ENCODE measurements at regions not wholly inside any gene's neighbourhood (a gene's known extent, or its start where the extent isn't known, plus 50 kb on each side); places are given as distances from the start of the nearest gene placed in this dataset.

GRCh38 chr5:2015961-2016360, 133.2 kb upstream of the IRX4 start:
- no peak for DNase-seq

DNA sequence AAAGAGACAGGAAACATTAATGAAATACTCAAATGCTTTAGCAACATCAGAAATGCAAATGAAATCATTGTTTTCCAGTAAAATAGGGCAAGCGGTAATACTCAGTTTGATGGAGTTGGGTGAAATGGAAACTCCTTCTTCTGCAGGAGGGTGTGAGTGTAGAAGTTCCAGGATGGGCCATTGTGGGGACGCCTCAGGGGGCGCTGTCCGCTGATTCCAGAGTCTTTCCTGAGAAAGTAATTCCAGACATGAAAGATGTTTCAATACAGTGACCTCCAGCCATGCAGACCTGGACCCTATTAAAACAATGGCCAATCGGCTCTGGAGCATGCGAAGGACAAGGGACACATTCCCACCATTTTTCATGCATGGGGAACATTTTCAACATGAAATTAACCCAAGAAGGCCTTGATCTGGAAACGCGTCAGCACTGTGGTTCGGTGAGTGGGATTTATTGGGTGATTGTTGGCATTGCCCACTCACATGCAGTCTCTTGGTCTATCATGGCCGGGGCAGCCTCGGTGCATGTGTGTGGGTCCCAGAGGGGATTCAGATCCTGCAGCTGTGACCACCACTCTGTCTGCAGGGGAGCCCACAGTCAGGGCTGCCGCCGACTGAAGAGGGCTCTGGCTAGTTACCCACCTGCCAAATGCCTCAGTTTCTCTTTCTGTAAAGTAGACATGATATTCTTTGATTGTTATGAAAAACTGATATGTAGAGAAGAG, 132.6 kb upstream of the IRX4 start:
- no peak for DNase-seq

DNA sequence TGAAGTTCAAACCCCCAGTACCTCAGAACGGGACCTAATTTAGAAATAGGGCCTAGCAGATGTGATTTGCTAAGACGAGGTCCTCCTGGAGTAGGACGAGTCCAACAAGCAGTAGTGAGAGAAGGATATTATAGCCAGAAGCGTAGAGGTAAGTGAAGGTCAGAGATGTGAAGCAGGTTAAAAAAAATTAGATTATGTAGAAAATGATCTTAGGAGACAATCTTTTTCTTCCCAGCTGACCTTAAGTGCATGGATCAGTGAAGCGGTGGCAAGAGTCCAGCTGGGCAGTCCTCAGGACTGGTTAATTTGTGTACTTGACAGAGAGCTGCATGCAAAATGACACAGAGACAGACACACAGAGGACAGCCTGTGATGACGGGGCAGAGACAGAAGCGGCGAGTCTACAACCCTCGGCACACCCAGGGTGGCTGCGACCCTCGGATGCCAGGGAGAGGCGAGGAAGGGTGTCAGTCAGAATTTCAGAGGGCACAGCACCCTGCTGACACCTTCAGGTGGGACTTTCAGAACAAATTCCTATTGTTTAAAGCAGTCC, 131.4 kb upstream of the IRX4 start:
- no peak for DNase-seq

GRCh38 chr5:2013301-2014057, 130.8 kb upstream of the IRX4 start:
- no peak for DNase-seq

DNA sequence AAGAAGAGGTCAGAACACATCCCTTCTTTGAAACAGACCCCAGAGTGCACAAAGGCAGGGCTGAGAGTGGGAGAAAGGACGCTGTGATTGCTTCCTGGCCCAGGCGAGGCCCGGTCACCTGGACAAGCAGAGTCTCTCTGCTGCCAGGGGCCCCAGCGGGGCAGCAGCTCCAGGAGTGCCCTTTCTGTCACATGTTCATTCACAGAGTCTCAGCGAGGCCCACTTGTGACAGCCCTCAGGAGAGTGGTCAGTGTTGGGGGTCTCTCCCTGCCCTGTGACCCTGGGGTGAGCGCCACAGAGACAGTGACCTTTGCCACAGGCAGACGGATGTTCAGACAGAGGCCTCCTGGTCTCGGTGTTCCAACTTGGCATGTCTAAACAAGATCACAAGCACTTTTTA, 130.2 kb upstream of the IRX4 start:
- DNase-seq: no peak

- no peak for DNase-seq
Observed at GRCh38 chr5:2011481-2012411, 129.0 kb upstream of the IRX4 start.

DNA sequence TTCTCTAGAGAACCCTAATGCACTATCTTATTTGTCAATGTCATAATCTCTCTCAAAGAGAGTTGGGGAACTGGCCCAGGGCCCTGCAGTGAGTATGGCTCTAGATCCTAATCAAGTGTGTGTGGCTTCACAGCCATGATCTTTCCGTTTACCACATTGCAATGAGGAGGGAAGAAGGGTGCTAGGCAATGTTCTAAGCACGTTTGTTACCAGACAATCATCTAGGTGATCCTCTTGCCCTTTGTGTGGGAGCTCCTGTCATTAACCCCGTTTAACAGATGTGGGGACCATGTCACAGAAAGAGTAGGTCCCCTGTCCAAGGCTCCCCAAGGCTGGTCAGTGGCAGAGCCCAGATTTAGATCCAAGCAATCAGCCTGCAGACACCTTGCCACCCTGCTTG, 128.2 kb upstream of the IRX4 start:
- DNase-seq: no peak

- no peak for DNase-seq
Observed at GRCh38 chr5:2009986-2010914, 127.5 kb upstream of the IRX4 start.

- DNase-seq: no peak
Observed at GRCh38 chr5:2008851-2009629, 126.3 kb upstream of the IRX4 start.

DNA sequence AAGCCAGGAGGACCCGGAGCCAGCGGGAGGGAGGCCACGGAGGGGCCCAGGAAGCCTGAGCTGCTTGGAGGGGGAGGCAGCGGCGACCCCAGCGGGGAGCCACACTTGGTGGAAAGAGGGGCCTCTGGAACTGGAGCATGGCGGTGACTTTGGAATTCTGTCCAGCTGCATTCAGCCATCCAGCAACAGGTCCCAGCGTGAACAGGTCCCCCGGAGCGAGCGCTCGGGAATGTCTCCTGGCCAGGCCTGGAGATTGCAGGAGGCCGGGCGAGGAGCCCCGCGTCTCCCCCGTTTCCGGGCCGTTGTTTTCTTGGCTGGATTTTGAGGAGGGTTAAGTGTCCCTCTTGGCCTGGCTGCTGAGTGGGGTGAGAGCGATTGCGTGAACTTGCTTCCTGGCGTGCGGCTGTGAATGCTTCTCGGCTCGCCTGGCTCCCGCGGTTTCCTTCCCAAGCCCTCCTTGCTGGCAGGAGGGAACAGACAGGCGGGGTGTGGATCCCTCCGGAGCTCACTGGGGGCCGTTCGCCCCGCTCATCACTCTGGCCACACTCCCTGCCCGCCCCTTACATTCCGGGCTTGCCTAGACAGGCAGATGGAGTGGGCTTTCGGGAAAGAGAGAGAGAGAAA, 125.3 kb upstream of the IRX4 start:
- DNase-seq: no peak

DNA sequence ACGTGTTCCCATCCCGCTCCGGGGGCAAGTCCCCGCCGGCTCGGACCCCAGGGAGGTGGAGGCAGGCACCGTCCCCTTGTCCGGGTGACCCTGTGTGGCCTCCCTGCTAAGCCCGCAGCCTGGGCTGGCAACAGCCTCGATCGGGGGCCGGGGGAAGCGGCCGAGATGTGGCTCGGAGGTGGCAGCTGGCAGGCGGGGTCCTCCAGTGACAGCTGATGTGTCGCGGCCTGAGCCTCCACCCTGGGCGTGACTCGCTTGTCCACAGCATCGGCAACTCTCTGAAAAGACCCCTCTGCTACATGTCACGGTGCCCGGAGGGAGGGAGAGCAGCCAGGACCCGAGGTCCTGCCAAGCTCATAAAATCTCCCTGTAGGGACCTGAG, 124.8 kb upstream of the IRX4 start:
- no peak for DNase-seq

- no peak for DNase-seq
Observed at GRCh38 chr5:2006971-2007291, 124.2 kb upstream of the IRX4 start.

DNA sequence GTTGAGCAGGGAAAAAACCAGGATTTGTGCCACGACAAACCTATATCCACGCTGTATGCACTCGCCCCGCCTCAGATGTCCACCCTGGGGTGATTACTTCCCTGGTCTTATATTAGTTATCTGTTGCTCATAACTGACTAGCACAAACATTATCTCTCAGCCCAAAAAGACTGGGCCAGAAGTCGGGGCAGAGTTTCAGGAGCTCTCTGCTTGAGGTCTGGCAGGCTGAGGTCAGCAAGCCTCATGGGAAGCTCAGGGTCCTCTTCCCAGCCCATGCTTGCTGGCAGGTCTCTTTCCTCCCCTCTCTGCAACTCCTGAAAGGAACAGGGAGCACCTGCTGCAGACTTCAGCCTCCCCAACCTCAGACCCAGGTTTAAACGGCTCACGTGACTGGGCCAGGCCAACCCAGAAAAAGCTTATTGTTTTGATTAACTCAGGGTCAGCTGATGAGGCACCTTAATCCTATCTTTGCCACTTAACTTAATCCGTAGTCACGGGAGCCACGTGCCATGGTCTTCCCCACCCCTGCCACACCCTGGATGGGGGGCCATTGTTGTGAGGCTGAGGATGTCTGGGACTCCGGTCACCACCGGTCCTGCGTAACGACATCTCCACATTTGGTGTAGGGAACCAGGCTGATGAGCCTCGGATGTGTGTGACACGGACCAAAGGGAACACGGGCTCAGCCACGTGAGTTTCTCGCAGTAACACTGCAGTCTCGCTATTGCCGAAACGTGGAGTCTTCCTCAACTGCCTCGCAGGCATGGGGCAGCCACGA, 123.7 kb upstream of the IRX4 start:
- no peak for DNase-seq

DNA sequence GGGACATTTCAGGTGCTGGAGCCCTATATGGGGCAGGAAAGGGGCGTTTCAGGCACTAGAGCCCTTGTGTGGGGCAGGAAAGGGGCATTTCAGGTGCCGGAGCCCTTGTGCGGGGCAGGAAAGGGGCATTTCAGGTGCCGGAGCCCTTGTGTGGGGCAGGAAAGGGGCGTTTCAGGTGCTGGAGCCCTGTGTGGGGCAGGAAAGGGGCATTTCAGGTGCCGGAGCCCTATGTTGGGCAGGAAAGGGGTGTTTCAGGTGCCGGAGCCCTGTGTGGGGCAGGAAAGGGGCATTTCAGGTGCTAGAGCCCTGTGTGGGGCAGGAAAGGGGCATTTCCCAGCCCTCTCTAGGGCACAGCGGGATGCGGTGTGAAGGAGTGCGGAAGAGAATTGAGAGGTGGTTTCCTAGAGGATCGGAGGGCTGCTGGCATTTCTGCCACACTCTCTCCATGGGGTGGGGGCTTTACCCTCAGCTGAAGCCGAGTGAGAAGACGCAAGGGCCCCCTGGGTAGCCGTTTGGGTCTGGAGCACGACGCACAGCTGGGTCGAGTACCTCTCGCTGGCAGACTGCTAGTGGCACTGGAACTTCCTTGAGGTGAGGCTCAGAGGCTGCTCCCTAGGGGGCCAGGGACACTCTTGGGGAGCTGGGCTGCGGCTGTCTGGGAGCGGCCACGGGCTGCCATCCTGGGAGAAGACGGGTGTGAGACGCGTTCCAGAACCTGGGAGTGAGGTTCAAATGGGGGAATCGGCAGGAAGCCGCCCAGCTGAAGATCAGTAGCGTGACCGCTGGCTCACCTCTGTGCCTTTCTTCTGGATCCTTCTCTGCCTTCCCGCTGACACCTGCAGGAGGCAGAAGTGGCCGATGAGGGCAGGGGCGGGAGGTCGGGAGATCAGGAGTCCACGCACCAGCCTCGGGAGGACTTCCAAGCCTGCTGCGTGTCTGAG, 122.6 kb upstream of the IRX4 start:
- no peak for DNase-seq

DNA sequence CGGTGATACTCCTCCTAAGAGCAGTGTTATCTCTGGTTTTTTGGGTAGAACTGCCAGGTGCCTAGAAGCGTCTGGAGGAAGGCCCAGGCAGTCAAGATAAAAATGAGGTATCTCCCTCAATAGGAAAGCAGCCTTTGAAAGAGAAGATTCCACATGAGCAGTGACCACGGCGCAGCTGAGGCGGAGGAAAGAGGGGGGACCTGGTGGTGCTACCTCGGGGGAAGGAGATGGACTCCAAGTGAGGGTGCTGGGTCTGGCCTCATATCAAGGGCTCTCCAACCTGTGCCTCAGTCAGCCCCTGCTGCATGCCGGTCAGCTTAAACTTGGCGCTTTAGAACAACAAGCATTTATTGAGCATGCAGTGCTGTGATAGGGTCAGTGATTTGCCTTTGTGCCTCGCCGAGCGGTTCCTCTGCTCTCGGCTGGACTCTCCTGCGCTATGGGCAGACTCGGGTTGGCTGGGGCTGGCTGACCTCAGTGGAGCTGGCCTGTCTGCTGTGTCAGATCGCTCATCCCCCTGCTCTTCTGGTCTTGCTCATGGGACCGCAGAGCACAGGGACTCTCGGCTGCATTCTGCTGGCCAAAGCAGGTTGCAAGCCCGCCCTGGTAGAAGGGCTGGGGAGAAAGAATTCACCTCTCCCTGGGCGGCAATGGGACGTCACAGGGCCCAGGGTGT, 121.1 kb upstream of the IRX4 start:
- DNase-seq: no peak

- no peak for DNase-seq
Observed at GRCh38 chr5:2003206-2003605, 120.5 kb upstream of the IRX4 start.

DNA sequence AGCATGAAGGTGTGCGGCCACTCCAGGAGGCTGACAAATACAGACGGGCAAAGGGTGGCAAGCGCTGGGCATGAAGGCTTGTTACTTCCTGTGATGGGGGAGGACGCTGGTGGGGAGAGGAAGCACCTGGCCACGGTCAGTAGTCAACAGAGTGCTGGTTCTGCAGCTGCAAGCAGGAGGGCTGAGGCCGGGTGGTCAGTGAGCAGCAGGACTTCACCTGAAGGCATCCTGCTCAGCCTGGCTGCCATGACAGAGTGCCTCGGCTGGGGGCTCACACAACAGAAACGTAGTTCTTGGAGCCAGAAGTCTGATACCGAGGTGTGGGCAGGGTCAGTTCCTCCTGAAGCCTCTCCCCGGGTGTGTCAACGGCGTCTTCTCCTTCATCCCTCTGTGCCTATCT, 118.6 kb upstream of the IRX4 start:
- no peak for DNase-seq

DNA sequence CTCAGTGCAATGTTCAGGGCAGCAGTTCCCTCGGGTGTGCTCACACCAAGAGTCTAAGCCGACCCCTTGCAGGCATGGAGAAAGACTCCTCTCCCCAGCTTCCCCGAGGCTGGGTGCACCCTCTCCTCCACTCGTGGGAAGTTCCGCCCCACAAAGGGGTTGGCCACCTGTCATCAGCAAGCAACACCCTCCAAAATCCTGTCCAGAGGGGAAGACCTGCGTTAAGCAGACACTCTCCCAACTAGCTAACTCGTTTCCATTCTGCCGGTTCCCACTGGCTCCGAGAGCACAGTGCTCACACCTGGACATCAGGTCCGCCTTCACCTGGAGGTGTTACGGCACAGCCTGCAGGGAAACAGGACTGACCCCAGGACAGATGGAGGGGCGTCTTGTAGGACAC, 117.9 kb upstream of the IRX4 start:
- no peak for DNase-seq

Data from NCI-H510A (cell line).